HEK293 (cell line): ENCODE measurements at regions not wholly inside any gene's neighbourhood (a gene's known extent, or its start where the extent isn't known, plus 50 kb on each side); places are given as distances from the start of the nearest gene placed in this dataset.

Experiments used
- BCL11B ChIP-seq: fragments of 450-650 bp; formaldehyde crosslinking; IDR thresholded peaks from 2 replicates; pipeline ENCODE4 v1.5.1; 2016; ENCODE audit warnings: low read depth, missing biosample characterization, missing genetic modification characterization
- CTCF ChIP-seq: fragments of 450-650 bp; formaldehyde crosslinking; IDR thresholded peaks from 2 replicates; pipeline ENCODE4 v1.5.1; 2016; ENCODE audit warnings: missing biosample characterization, missing genetic modification characterization
- SP7 ChIP-seq: fragments of 450-650 bp; formaldehyde crosslinking; IDR thresholded peaks from 2 replicates; pipeline ENCODE4 v1.5.1; 2016; ENCODE audit warnings: missing biosample characterization, missing genetic modification characterization
- ZNF449 ChIP-seq: fragments of 450-650 bp; formaldehyde crosslinking; IDR thresholded peaks from 2 replicates; pipeline ENCODE4 v1.5.1; 2017; ENCODE audit warnings: missing biosample characterization, mild to moderate bottlenecking, missing genetic modification characterization, moderate library complexity
- ZNF48 ChIP-seq: fragments of 450-650 bp; formaldehyde crosslinking; IDR thresholded peaks from 2 replicates; pipeline ENCODE4 v1.5.1; 2016; ENCODE audit warnings: missing biosample characterization, missing genetic modification characterization
- ZNF510 ChIP-seq: fragments of 450-650 bp; formaldehyde crosslinking; IDR thresholded peaks from 2 replicates; pipeline ENCODE4 v1.5.1; 2018; ENCODE audit warnings: mild to moderate bottlenecking, missing genetic modification characterization, missing biosample characterization; ENCODE audit not compliant: insufficient replicate concordance
- ZNF548 ChIP-seq: fragments of 450-650 bp; formaldehyde crosslinking; IDR thresholded peaks from 2 replicates; pipeline ENCODE4 v1.5.1; 2016; ENCODE audit warnings: missing biosample characterization, missing genetic modification characterization
- ZNF830 ChIP-seq: fragments of 450-650 bp; IDR thresholded peaks from 2 replicates; pipeline ENCODE4 v1.5.0; 2018; ENCODE audit warnings: missing biosample characterization, missing genetic modification characterization, low read depth, mild to moderate bottlenecking, moderate library complexity
- TF ChIP-seq, protein P1 (sequence below): fragments of 450-650 bp; formaldehyde crosslinking; IDR thresholded peaks from 2 replicates; pipeline ENCODE4 v1.5.1; 2016; ENCODE audit warnings: missing biosample characterization, missing genetic modification characterization, borderline replicate concordance
- TF ChIP-seq, protein P2 (sequence below): fragments of 450-650 bp; formaldehyde crosslinking; IDR thresholded peaks from 2 replicates; pipeline ENCODE4 v1.5.1; 2016; ENCODE audit warnings: missing biosample characterization, missing genetic modification characterization, low read depth

- TF ChIP-seq, protein P1, sequence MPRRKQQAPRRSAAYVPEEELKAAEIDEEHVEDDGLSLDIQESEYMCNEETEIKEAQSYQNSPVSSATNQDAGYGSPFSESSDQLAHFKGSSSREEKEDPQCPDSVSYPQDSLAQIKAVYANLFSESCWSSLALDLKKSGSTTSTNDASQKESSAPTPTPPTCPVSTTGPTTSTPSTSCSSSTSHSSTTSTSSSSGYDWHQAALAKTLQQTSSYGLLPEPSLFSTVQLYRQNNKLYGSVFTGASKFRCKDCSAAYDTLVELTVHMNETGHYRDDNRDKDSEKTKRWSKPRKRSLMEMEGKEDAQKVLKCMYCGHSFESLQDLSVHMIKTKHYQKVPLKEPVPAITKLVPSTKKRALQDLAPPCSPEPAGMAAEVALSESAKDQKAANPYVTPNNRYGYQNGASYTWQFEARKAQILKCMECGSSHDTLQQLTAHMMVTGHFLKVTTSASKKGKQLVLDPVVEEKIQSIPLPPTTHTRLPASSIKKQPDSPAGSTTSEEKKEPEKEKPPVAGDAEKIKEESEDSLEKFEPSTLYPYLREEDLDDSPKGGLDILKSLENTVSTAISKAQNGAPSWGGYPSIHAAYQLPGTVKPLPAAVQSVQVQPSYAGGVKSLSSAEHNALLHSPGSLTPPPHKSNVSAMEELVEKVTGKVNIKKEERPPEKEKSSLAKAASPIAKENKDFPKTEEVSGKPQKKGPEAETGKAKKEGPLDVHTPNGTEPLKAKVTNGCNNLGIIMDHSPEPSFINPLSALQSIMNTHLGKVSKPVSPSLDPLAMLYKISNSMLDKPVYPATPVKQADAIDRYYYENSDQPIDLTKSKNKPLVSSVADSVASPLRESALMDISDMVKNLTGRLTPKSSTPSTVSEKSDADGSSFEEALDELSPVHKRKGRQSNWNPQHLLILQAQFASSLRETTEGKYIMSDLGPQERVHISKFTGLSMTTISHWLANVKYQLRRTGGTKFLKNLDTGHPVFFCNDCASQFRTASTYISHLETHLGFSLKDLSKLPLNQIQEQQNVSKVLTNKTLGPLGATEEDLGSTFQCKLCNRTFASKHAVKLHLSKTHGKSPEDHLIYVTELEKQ, result no peak
- TF ChIP-seq ZNF510, result no peak
- TF ChIP-seq CTCF (tag by site-specific recombination), result no peak
- TF ChIP-seq ZNF48 (tag by site-specific recombination), result no peak
- TF ChIP-seq, protein P2, sequence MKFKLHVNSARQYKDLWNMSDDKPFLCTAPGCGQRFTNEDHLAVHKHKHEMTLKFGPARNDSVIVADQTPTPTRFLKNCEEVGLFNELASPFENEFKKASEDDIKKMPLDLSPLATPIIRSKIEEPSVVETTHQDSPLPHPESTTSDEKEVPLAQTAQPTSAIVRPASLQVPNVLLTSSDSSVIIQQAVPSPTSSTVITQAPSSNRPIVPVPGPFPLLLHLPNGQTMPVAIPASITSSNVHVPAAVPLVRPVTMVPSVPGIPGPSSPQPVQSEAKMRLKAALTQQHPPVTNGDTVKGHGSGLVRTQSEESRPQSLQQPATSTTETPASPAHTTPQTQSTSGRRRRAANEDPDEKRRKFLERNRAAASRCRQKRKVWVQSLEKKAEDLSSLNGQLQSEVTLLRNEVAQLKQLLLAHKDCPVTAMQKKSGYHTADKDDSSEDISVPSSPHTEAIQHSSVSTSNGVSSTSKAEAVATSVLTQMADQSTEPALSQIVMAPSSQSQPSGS (tag by site-specific recombination), result no peak
- no peak for TF ChIP-seq ZNF830 (tag by site-specific recombination)
- no peak for TF ChIP-seq ZNF449
- TF ChIP-seq BCL11B (tag by site-specific recombination), result no peak
- TF ChIP-seq SP7 (tag by site-specific recombination), result no peak
- TF ChIP-seq ZNF548 (tag by site-specific recombination), result no peak
Observed at GRCh38 chr6:150478656-150479545, 110.1 kb downstream of the IYD start.
